HepG2 (cell line): ENCODE measurements at regions not wholly inside any gene's neighbourhood (a gene's known extent, or its start where the extent isn't known, plus 50 kb on each side); places are given as distances from the start of the nearest gene placed in this dataset.

Experiments used
- ATAC-seq: fragments of 200-7000 bp; cut with Tn5 transposase; 3 replicates; pipeline ENCODE4 v1.9.1; 2020; ENCODE audit warnings: mild to moderate bottlenecking, moderate library complexity
- BruUV-seq: library from RNA; stranded (reverse); fragments of 400-500 nt; replicated peaks from 2 replicates; lab custom pipeline; 2021; lab: Mats Ljungman, UMichigan
- CTCF ChIA-PET: fragments of 300-600 bp; formaldehyde crosslinking; extraction: SDS; loops from one replicate; lab custom pipeline; 2021; ENCODE audit warnings: low total read pairs, inconsistent platforms, low intra/inter-chr PET ratio; lab: Yijun Ruan, JAX
- POLR2A ChIA-PET: fragments of 350-600 bp; sonication (Branson Sonifier 250); formaldehyde crosslinking; loops from one replicate; lab custom pipeline; 2020; ENCODE audit warnings: antibody characterized with exemption, inconsistent platforms; lab: Yijun Ruan, JAX
- DNase-seq: peaks from one replicate; pipeline ENCODE4 v3.0.0-alpha.2; 2015; ENCODE audit warnings: low spot score
- FAIRE-seq: peaks from 3 replicates; lab custom pipeline; 2011; peaks lifted over from hg19 to GRCh38; lab: Jason Lieb, UNC
- H2AFZ ChIP-seq: one replicate; pipeline ENCODE4 v1.6.1; 2011; ENCODE audit warnings: low read length, inconsistent platforms
- H3K27ac ChIP-seq: fragments of 300-600 bp; 3 replicates; pipeline ENCODE4 v1.8.0; 2011; ENCODE audit warnings: mixed run types, mild to moderate bottlenecking, mixed read lengths, low read length, inconsistent platforms; ENCODE audit not compliant: insufficient read depth; ENCODE audit errors: extremely low read length
- H3K27me3 ChIP-seq, 2 experiments: fragments of 200-600 bp in 1 of 2; 2 replicates in 1 of 2; 3 replicates in 1 of 2; pipeline versions ENCODE4 v1.6.0 to v1.8.0; 2011; ENCODE audit warnings: low read length in 2 of 2, mild to moderate bottlenecking in 2 of 2, moderate library complexity in 2 of 2, inconsistent platforms in 1 of 2; ENCODE audit not compliant: insufficient read depth in 2 of 2, control insufficient read depth in 1 of 2
- H3K36me3 ChIP-seq, 2 experiments: fragments of 200-600 bp in 1 of 2; replicated peaks in 1 of 2; 2 replicates in 1 of 2; 3 replicates in 1 of 2; pipeline versions ENCODE4 v1.5.1 to v1.8.0; 2011; ENCODE audit warnings: low read length in 2 of 2, inconsistent platforms in 1 of 2; ENCODE audit not compliant: insufficient read depth in 2 of 2, control insufficient read depth in 1 of 2
- H3K4me1 ChIP-seq: 2 replicates; pipeline ENCODE4 v1.5.1; 2012; ENCODE audit warnings: low read length, inconsistent platforms; ENCODE audit not compliant: insufficient read depth
- H3K4me2 ChIP-seq: 2 replicates; pipeline ENCODE4 v1.6.0; 2011; ENCODE audit warnings: low read depth, low read length, inconsistent platforms
- H3K4me3 ChIP-seq, 3 experiments: fragments of 200-600 bp in 1 of 3; sonication (generic), shearing (Covaris generic) in 1 of 3; replicated peaks in 1 of 3; 2 replicates each; pipeline ENCODE4 v1.5.1; 2011 to 2016; ENCODE audit warnings: low read length in 3 of 3, inconsistent platforms in 2 of 3, low read depth in 2 of 3, mild to moderate bottlenecking in 2 of 3, control low read depth in 1 of 3, mixed read lengths in 1 of 3; ENCODE audit not compliant: insufficient read depth in 1 of 3
- H3K79me2 ChIP-seq: one replicate; pipeline ENCODE4 v1.6.1; 2011; ENCODE audit warnings: low read length, inconsistent platforms; ENCODE audit not compliant: insufficient read depth
- H3K9ac ChIP-seq: 2 replicates; pipeline ENCODE4 v1.6.0; 2011; ENCODE audit warnings: mild to moderate bottlenecking, low read depth, low read length, inconsistent platforms; ENCODE audit not compliant: insufficient read depth
- H3K9me3 ChIP-seq: 2 replicates; pipeline ENCODE4 v1.5.1; 2012; ENCODE audit warnings: mild to moderate bottlenecking, low read length
- H4K20me1 ChIP-seq: 2 replicates; pipeline ENCODE4 v1.6.0; 2011; ENCODE audit warnings: inconsistent platforms, mild to moderate bottlenecking, low read length, moderate library complexity; ENCODE audit not compliant: insufficient read depth
- BRF2 ChIP-seq: sonication (generic); formaldehyde crosslinking; IDR thresholded peaks from 2 replicates; pipeline ENCODE4 v1.8.1; 2022; ENCODE audit warnings: mild to moderate bottlenecking, missing genetic modification reagents
- ETV5 ChIP-seq: IDR thresholded peaks from 2 replicates; pipeline ENCODE4 v1.6.1; 2018; ENCODE audit warnings: missing biosample characterization, missing genetic modification reagents, inconsistent platforms, borderline replicate concordance
- KDM1A ChIP-seq: IDR thresholded peaks from 2 replicates; pipeline ENCODE4 v1.6.1; 2016; ENCODE audit warnings: missing compliant biosample characterization
- MBD4 ChIP-seq: IDR thresholded peaks from 2 replicates; pipeline ENCODE4 v1.6.1; 2012; ENCODE audit warnings: low read length, inconsistent platforms, borderline replicate concordance
- SIN3B ChIP-seq: fragments of 150-350 bp; IDR thresholded peaks from 2 replicates; pipeline ENCODE4 v1.6.1; 2014; ENCODE audit warnings: low read length
- SMAD9 ChIP-seq: sonication (generic); formaldehyde crosslinking; IDR thresholded peaks from 2 replicates; pipeline ENCODE4 v1.5.1; 2020; ENCODE audit warnings: mild to moderate bottlenecking, missing genetic modification reagents
- ZBTB43 ChIP-seq: sonication (generic); formaldehyde crosslinking; conservative IDR thresholded peaks from 2 replicates; pipeline ENCODE4 v1.4.0; 2020; ENCODE audit warnings: missing genetic modification reagents
- ZNF225 ChIP-seq: sonication (generic); formaldehyde crosslinking; IDR thresholded peaks from 2 replicates; pipeline ENCODE4 v1.4.0; 2020; ENCODE audit warnings: mild to moderate bottlenecking, missing genetic modification reagents
- ZNF333 ChIP-seq: sonication (generic); formaldehyde crosslinking; IDR thresholded peaks from 2 replicates; pipeline ENCODE4 v1.4.0; 2020; ENCODE audit warnings: mild to moderate bottlenecking, missing genetic modification reagents, borderline replicate concordance
- ZNF775 ChIP-seq: sonication (generic); formaldehyde crosslinking; IDR thresholded peaks from 2 replicates; pipeline ENCODE4 v1.4.0; 2020; ENCODE audit warnings: missing genetic modification reagents, mild to moderate bottlenecking, moderate library complexity, borderline replicate concordance
- ZNF841 ChIP-seq: sonication (generic); formaldehyde crosslinking; IDR thresholded peaks from 2 replicates; pipeline ENCODE4 v1.8.1; 2023; ENCODE audit warnings: missing genetic modification reagents, borderline replicate concordance
- in situ Hi-C: cut with HindIII; loops from 2 replicates; pipeline ENCODE4 v1.10.0; 2017; ENCODE audit warnings: low pct_unique_long_range_greater_than_20kb; ENCODE audit not compliant: extremely low pct_ligation_motif_present
- intact Hi-C: fragments of 100-400 bp; cut with micrococcal nuclease; formaldehyde crosslinking; loops from one replicate; pipeline ENCODE4 v1.10.0; 2022; ENCODE audit not compliant: unreplicated experiment
- TF ChIP-seq, protein P1 (sequence below): sonication (generic); formaldehyde crosslinking; IDR thresholded peaks from 2 replicates; pipeline ENCODE4 v1.5.0; 2020; ENCODE audit warnings: mild to moderate bottlenecking, missing genetic modification reagents
- TF ChIP-seq, protein P2 (sequence below): sonication (generic); formaldehyde crosslinking; IDR thresholded peaks from 2 replicates; pipeline ENCODE4 v1.8.0; 2022; ENCODE audit warnings: missing genetic modification reagents, mild to moderate bottlenecking, inconsistent platforms, borderline replicate concordance

GRCh38 chr16:55192734-55193133, 131.3 kb upstream of the IRX6 start:
- H3K79me2 ChIP-seq: no peaks in the 10 kb centered on the region
- intact Hi-C loops: no loop called here
- ATAC-seq (no peak), FAIRE-seq (no peak), DNase-seq (no peak)
- H3K9ac ChIP-seq: no peak overlapping the region
- H2AFZ ChIP-seq: no peak overlapping the region
- 0 out of 2 replicates have a peak, but pooled peaks cover 5% of the 10 kb centered on the region for H3K9me3 ChIP-seq
- H3K27me3 ChIP-seq: peaks cover 0 to 9% of the 10 kb centered on the region in 2 experiments; a peak in 2 of 5 replicates
- no peaks in the 10 kb centered on the region for H4K20me1 ChIP-seq
- H3K4me2 ChIP-seq: no peak overlapping the region
- no TSS peak for BruUV-seq
- no peak for TF ChIP-seq KDM1A (CRISPR knock-in tag)
- TF ChIP-seq, protein P1, sequence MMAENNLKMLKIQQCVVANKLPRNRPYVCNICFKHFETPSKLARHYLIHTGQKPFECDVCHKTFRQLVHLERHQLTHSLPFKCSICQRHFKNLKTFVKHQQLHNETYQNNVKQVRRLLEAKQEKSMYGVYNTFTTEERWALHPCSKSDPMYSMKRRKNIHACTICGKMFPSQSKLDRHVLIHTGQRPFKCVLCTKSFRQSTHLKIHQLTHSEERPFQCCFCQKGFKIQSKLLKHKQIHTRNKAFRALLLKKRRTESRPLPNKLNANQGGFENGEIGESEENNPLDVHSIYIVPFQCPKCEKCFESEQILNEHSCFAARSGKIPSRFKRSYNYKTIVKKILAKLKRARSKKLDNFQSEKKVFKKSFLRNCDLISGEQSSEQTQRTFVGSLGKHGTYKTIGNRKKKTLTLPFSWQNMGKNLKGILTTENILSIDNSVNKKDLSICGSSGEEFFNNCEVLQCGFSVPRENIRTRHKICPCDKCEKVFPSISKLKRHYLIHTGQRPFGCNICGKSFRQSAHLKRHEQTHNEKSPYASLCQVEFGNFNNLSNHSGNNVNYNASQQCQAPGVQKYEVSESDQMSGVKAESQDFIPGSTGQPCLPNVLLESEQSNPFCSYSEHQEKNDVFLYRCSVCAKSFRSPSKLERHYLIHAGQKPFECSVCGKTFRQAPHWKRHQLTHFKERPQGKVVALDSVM (CRISPR knock-in tag): no peak
- no peak for TF ChIP-seq ZNF225 (CRISPR knock-in tag)
- TF ChIP-seq BRF2: no peak
- no peak for TF ChIP-seq MBD4
- TF ChIP-seq ZNF333 (CRISPR knock-in tag): no peak
- TF ChIP-seq ETV5 (CRISPR knock-in tag): no peak
- TF ChIP-seq, protein P2, sequence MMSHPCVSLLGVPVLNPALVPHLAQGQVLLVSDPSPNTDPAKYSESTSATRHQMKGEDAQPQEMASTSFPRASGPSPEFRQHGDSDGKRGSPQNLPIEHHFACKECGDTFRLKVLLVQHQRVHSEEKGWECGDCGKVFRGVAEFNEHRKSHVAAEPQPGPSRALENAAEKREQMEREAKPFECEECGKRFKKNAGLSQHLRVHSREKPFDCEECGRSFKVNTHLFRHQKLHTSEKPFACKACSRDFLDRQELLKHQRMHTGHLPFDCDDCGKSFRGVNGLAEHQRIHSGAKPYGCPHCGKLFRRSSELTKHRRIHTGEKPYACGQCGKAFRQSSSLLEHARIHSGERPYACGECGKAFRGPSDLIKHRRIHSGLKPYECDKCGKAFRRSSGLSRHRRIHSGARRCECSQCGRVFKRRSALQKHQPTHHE: no peak
- no peak for TF ChIP-seq SIN3B
- no peak for TF ChIP-seq ZBTB43 (CRISPR knock-in tag)
- no peak for TF ChIP-seq SMAD9
- no peak for TF ChIP-seq ZNF775 (CRISPR knock-in tag)
- TF ChIP-seq ZNF841 (CRISPR knock-in tag): no peak
- no peak overlapping the region for H3K27ac ChIP-seq
- ChIA-PET CTCF (no interaction called here), POLR2A (no interaction called here)
- no peaks in the 10 kb centered on the region for H3K36me3 ChIP-seq
- H3K4me1 ChIP-seq: no peaks in the 10 kb centered on the region
- H3K4me3 ChIP-seq: no peak overlapping the region
- in situ Hi-C loops: no loop called here
